ENCODE measurements at regions not wholly inside any gene's neighbourhood (a gene's known extent, or its start where the extent isn't known, plus 50 kb on each side); places are given as distances from the start of the nearest gene placed in this dataset.

DNA sequence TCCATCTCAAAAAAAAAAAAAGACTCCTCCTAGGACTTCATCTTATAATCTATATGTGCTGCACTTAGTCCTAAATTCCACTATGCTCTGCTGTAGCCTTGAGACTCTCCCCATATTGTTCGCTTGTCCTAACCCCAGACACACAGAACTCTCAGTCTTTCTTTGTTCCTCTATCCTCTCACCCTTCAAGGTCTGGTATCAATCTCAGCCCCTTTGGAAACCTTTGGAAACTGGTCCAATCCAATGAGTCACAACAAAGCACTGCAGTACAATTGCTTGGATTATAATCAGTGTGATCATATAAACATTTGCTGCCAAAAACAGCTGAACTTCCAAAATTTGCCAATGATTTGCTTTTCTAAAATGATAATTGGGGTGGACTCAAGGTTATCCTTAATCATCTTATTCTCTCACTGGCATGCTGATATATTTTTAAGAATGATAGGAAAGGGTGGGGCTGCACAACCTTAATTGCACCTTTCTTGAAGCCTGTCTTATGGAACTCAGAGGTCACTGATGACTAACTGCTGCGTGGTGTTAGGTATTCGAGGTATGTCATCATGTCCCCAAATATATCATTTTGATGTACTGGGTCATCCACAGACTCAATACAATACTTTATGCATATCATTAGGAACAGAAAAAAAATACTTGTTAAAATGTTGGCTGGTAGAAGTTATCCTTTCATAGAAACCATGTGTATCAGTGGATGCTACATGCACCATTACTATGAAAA, 756.7 kb downstream of the NR2F2 start:
- Histone ChIP-seq H3K79me2 (ENCODE audit: insufficient read depth, low read depth, low read length) (no peaks in the 10 kb centered on the region), H3K36me3 (ENCODE audit: insufficient read depth, low read length) (no peaks in the 10 kb centered on the region), H4K20me1 (ENCODE audit: insufficient read depth, low read length) (no peaks in the 10 kb centered on the region), H3K9me3 (ENCODE audit: low read length) (no peaks in the 10 kb centered on the region), H2AFZ (ENCODE audit: low read length) (no peak overlapping the region), H3K4me3 (ENCODE audit: low read depth, low read length, poor library complexity, severe bottlenecking) (no peak overlapping the region), H3K4me2 (ENCODE audit: low read length) (no peak overlapping the region), H3K4me1 (ENCODE audit: insufficient read depth, low read length, poor library complexity, severe bottlenecking) (no peaks in the 10 kb centered on the region), H3K27ac (ENCODE audit: low read depth, low read length, poor library complexity, severe bottlenecking) (no peak overlapping the region), H3K9me2 (ENCODE audit: insufficient read depth, low read length) (no peaks in the 10 kb centered on the region)
- CTCF ChIA-PET (ENCODE audit: unreplicated experiment) = no interaction called here
- no TSS peak for BruUV-seq (replicated peaks)
- intact Hi-C loops (cut with micrococcal nuclease; ENCODE audit: unreplicated experiment) = no loop called here
- TF ChIP-seq, protein P1, sequence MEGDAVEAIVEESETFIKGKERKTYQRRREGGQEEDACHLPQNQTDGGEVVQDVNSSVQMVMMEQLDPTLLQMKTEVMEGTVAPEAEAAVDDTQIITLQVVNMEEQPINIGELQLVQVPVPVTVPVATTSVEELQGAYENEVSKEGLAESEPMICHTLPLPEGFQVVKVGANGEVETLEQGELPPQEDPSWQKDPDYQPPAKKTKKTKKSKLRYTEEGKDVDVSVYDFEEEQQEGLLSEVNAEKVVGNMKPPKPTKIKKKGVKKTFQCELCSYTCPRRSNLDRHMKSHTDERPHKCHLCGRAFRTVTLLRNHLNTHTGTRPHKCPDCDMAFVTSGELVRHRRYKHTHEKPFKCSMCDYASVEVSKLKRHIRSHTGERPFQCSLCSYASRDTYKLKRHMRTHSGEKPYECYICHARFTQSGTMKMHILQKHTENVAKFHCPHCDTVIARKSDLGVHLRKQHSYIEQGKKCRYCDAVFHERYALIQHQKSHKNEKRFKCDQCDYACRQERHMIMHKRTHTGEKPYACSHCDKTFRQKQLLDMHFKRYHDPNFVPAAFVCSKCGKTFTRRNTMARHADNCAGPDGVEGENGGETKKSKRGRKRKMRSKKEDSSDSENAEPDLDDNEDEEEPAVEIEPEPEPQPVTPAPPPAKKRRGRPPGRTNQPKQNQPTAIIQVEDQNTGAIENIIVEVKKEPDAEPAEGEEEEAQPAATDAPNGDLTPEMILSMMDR (conservative IDR thresholded peaks at IDR 0.05; ENCODE audit: low read length) = no peak
- TF ChIP-seq EZH2phosphoT487 (IDR thresholded peaks at IDR 0.05; ENCODE audit: borderline replicate concordance, low read depth, low read length) = no peak
- no peak for DNase-seq (ENCODE audit: low spot score)
- POLR2A ChIA-PET = interaction anchor here (0.7 kb wide), 1 partner anchor 581 kb away, joined by 3 read pairs; no protein-coding TSS in a partner anchor

DNA sequence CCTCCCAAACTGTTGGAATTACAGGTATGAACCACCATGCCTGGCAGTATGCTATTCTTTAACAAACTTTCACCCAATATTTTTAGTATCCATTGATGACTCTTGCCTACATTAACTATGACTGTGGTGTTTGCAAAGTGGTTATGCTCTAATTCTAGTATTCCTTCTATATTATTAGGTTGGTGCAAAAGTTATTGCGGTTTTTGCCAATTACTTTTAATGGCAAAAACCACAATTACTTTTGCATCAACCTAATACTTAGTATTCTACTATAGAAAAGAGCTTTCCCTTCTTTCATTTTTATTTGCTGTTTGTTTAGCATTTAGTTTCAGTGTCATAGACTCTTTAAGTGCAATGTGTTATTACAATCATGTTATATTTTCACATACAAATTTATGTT, 760.6 kb downstream of the NR2F2 start:
- ChIA-PET POLR2A (interaction anchor here (0.6 kb wide), 1 partner anchor 875 kb away, joined by 3 read pairs; no protein-coding TSS in a partner anchor), CTCF (ENCODE audit: unreplicated experiment) (no interaction called here)
- no peaks in the 10 kb centered on the region for H3K79me2 ChIP-seq (ENCODE audit: insufficient read depth, low read depth, low read length)
- DNase-seq (ENCODE audit: low spot score) = no peak
- H3K4me3 ChIP-seq (ENCODE audit: low read depth, low read length, poor library complexity, severe bottlenecking) = no peak overlapping the region
- no peak overlapping the region for H2AFZ ChIP-seq (ENCODE audit: low read length)
- H3K4me2 ChIP-seq (ENCODE audit: low read length) = no peak overlapping the region
- H3K9me2 ChIP-seq (ENCODE audit: insufficient read depth, low read length) = no peaks in the 10 kb centered on the region
- no peaks in the 10 kb centered on the region for H3K9me3 ChIP-seq (ENCODE audit: low read length)
- intact Hi-C loops (cut with micrococcal nuclease; ENCODE audit: unreplicated experiment) = no loop called here
- H3K27ac ChIP-seq (ENCODE audit: low read depth, low read length, poor library complexity, severe bottlenecking) = no peak overlapping the region
- no peaks in the 10 kb centered on the region for H3K4me1 ChIP-seq (ENCODE audit: insufficient read depth, low read length, poor library complexity, severe bottlenecking)
- no peaks in the 10 kb centered on the region for H4K20me1 ChIP-seq (ENCODE audit: insufficient read depth, low read length)
- BruUV-seq (replicated peaks) = no TSS peak
- no peaks in the 10 kb centered on the region for H3K36me3 ChIP-seq (ENCODE audit: insufficient read depth, low read length)
- TF ChIP-seq, protein P1 (conservative IDR thresholded peaks at IDR 0.05; ENCODE audit: low read length) = no peak
- no peak for TF ChIP-seq EZH2phosphoT487 (IDR thresholded peaks at IDR 0.05; ENCODE audit: borderline replicate concordance, low read depth, low read length)

- intact Hi-C loops (cut with micrococcal nuclease; ENCODE audit: unreplicated experiment) = no loop called here
- DNase-seq (ENCODE audit: low spot score) = no peak
- no peak overlapping the region for H2AFZ ChIP-seq (ENCODE audit: low read length)
- TF ChIP-seq, protein P1 (conservative IDR thresholded peaks at IDR 0.05; ENCODE audit: low read length) = no peak
- TF ChIP-seq EZH2phosphoT487 (IDR thresholded peaks at IDR 0.05; ENCODE audit: borderline replicate concordance, low read depth, low read length) = no peak
- H3K79me2 ChIP-seq (ENCODE audit: insufficient read depth, low read depth, low read length) = no peaks in the 10 kb centered on the region
- ChIA-PET CTCF (ENCODE audit: unreplicated experiment) (no interaction called here), POLR2A (interaction anchor here (0.5 kb wide), 1 partner anchor 708 kb away, joined by 3 read pairs; no protein-coding TSS in a partner anchor)
- no peaks in the 10 kb centered on the region for H3K9me2 ChIP-seq (ENCODE audit: insufficient read depth, low read length)
- no TSS peak for BruUV-seq (replicated peaks)
- H3K4me1 ChIP-seq (ENCODE audit: insufficient read depth, low read length, poor library complexity, severe bottlenecking) = no peaks in the 10 kb centered on the region
- H3K36me3 ChIP-seq (ENCODE audit: insufficient read depth, low read length) = no peaks in the 10 kb centered on the region
- H3K9me3 ChIP-seq (ENCODE audit: low read length) = no peaks in the 10 kb centered on the region
- H4K20me1 ChIP-seq (ENCODE audit: insufficient read depth, low read length) = no peaks in the 10 kb centered on the region
- no peak overlapping the region for H3K4me2 ChIP-seq (ENCODE audit: low read length)
- H3K4me3 ChIP-seq (ENCODE audit: low read depth, low read length, poor library complexity, severe bottlenecking) = no peak overlapping the region
- no peak overlapping the region for H3K27ac ChIP-seq (ENCODE audit: low read depth, low read length, poor library complexity, severe bottlenecking)
These were observed 762.2 kb downstream of the NR2F2 start for GRCh38 chr15:97092656-97093055.
